ENCODE measurements at regions not wholly inside any gene's neighbourhood (a gene's known extent, or its start where the extent isn't known, plus 50 kb on each side); places are given as distances from the start of the nearest gene placed in this dataset.

- DNase-seq: no peak
Observed at GRCh38 chr5:93048858-93049257, 532.2 kb downstream of the NR2F1-AS1 start.

GRCh38 chr5:93044859-93045666 lies 536.0 kb downstream of the NR2F1-AS1 start:
- no peak for DNase-seq

GRCh38 chr5:93039888-93040287 lies 541.1 kb downstream of the NR2F1-AS1 start:
- no peak for DNase-seq

GRCh38 chr5:93034621-93035590 lies 546.1 kb downstream of the NR2F1-AS1 start:
- DNase-seq: no peak

GRCh38 chr5:93022796-93023447 lies 558.1 kb downstream of the NR2F1-AS1 start:
- DNase-seq: no peak

- no peak for DNase-seq
Observed at GRCh38 chr5:93022211-93022610, 558.8 kb downstream of the NR2F1-AS1 start.

- DNase-seq: no peak
Observed at GRCh38 chr5:93019896-93020295, 561.1 kb downstream of the NR2F1-AS1 start.

- no peak for DNase-seq
Observed at GRCh38 chr5:93018461-93018860, 562.6 kb downstream of the NR2F1-AS1 start.

GRCh38 chr5:93017849-93018248 lies 563.2 kb downstream of the NR2F1-AS1 start:
- DNase-seq: no peak

GRCh38 chr5:93017376-93017775 lies 563.6 kb downstream of the NR2F1-AS1 start:
- no peak for DNase-seq

- DNase-seq: no peak
Observed at GRCh38 chr5:93010616-93011015, 570.4 kb downstream of the NR2F1-AS1 start.

- DNase-seq: no peak
Observed at GRCh38 chr5:93010037-93010436, 571.0 kb downstream of the NR2F1-AS1 start.

- DNase-seq: no peak
Observed at GRCh38 chr5:93008502-93009207, 572.4 kb downstream of the NR2F1-AS1 start.

- no peak for DNase-seq
Observed at GRCh38 chr5:93006915-93007314, 574.1 kb downstream of the NR2F1-AS1 start.

- DNase-seq: no peak
Observed at GRCh38 chr5:92998456-92998855, 582.6 kb downstream of the NR2F1-AS1 start.

GRCh38 chr5:92994392-92994791 lies 586.6 kb downstream of the NR2F1-AS1 start:
- DNase-seq: no peak

GRCh38 chr5:92992073-92992472 lies 588.9 kb downstream of the NR2F1-AS1 start:
- DNase-seq: no peak

GRCh38 chr5:92991581-92992067 lies 589.4 kb downstream of the NR2F1-AS1 start:
- DNase-seq: no peak

GRCh38 chr5:92990771-92991170 lies 590.2 kb downstream of the NR2F1-AS1 start:
- DNase-seq: no peak

GRCh38 chr5:92981001-92981400 lies 600.0 kb downstream of the NR2F1-AS1 start:
- no peak for DNase-seq

- DNase-seq: no peak
Observed at GRCh38 chr5:92980491-92980890, 600.5 kb downstream of the NR2F1-AS1 start.

GRCh38 chr5:92979716-92980115 lies 601.3 kb downstream of the NR2F1-AS1 start:
- no peak for DNase-seq
